ENCODE measurements at regions not wholly inside any gene's neighbourhood (a gene's known extent, or its start where the extent isn't known, plus 50 kb on each side); places are given as distances from the start of the nearest gene placed in this dataset.

GRCh38 chr12:25713264-25713663 lies 160.2 kb upstream of the LMNTD1 start:
- Histone ChIP-seq H3K9me3 (ENCODE audit: control insufficient read depth, low read depth, low read length) (peaks cover 4% of the 10 kb centered on the region), H3K27ac (ENCODE audit: control insufficient read depth, insufficient read depth, low read length) (no peak overlapping the region), H4K20me1 (ENCODE audit: control insufficient read depth, extremely low read depth, insufficient read depth, low read length) (no peaks in the 10 kb centered on the region), H3K79me2 (ENCODE audit: control insufficient read depth, insufficient read depth, low read length) (no peaks in the 10 kb centered on the region), H3K4me2 (ENCODE audit: control insufficient read depth, extremely low read depth, insufficient read depth, low read depth, low read length) (no peak overlapping the region), H2AFZ (ENCODE audit: control insufficient read depth, low read length) (no peak overlapping the region), H3K27me3 (ENCODE audit: control insufficient read depth, extremely low read depth, insufficient read depth, low read length) (no peaks in the 10 kb centered on the region), H3K9me1 (ENCODE audit: control insufficient read depth, extremely low read depth, insufficient read depth, low read length) (no peaks in the 10 kb centered on the region), H3K36me3 (ENCODE audit: control insufficient read depth in 2 of 2, extremely low read depth in 1 of 2, insufficient read depth in 2 of 2, low read length in 2 of 2) (no peaks in the 10 kb centered on the region), H3K4me3 (ENCODE audit: control insufficient read depth in 2 of 3, extremely low read depth in 1 of 3, insufficient read depth in 2 of 3, low read depth in 1 of 3, low read length in 3 of 3) (no peak overlapping the region), H3K4me1 (ENCODE audit: control insufficient read depth, extremely low read depth, insufficient read depth, low read length) (no peaks in the 10 kb centered on the region), H3K9ac (ENCODE audit: control insufficient read depth, extremely low read depth, insufficient read depth, low read length) (no peak overlapping the region)
- TF ChIP-seq EZH2 (IDR thresholded peaks at IDR 0.05; ENCODE audit: low read length) = no peak
- TF ChIP-seq CTCF (optimal IDR thresholded peaks at IDR 0.05 in 1 of 3, IDR thresholded peaks at IDR 0.05 in 1 of 3, conservative IDR thresholded peaks at IDR 0.05 in 1 of 3; ENCODE audit: extremely low read depth in 1 of 3, insufficient read depth in 2 of 3, low read length in 3 of 3) = no peak
- FAIRE-seq (no peak), DNase-seq (ENCODE audit: low read depth, low spot score) (no peak)
- dilution Hi-C loops (cut with MboI; ENCODE audit: extremely low pct_ligation_motif_present, low sequenced_read_pairs) = no loop called here

- no peak overlapping the region for H3K4me2 ChIP-seq (ENCODE audit: control insufficient read depth, extremely low read depth, insufficient read depth, low read depth, low read length)
- H3K27me3 ChIP-seq (ENCODE audit: control insufficient read depth, extremely low read depth, insufficient read depth, low read length) = no peaks in the 10 kb centered on the region
- TF ChIP-seq EZH2 (IDR thresholded peaks at IDR 0.05; ENCODE audit: low read length) = no peak
- TF ChIP-seq CTCF (optimal IDR thresholded peaks at IDR 0.05 in 1 of 3, IDR thresholded peaks at IDR 0.05 in 1 of 3, conservative IDR thresholded peaks at IDR 0.05 in 1 of 3; ENCODE audit: extremely low read depth in 1 of 3, insufficient read depth in 2 of 3, low read length in 3 of 3) = no peak
- no peak overlapping the region for H3K27ac ChIP-seq (ENCODE audit: control insufficient read depth, insufficient read depth, low read length)
- no peaks in the 10 kb centered on the region for H4K20me1 ChIP-seq (ENCODE audit: control insufficient read depth, extremely low read depth, insufficient read depth, low read length)
- dilution Hi-C loops (cut with MboI; ENCODE audit: extremely low pct_ligation_motif_present, low sequenced_read_pairs) = no loop called here
- FAIRE-seq (no peak), DNase-seq (ENCODE audit: low read depth, low spot score) (no peak)
- no peaks in the 10 kb centered on the region for H3K79me2 ChIP-seq (ENCODE audit: control insufficient read depth, insufficient read depth, low read length)
- H3K9ac ChIP-seq (ENCODE audit: control insufficient read depth, extremely low read depth, insufficient read depth, low read length) = no peak overlapping the region
- no peaks in the 10 kb centered on the region for H3K4me1 ChIP-seq (ENCODE audit: control insufficient read depth, extremely low read depth, insufficient read depth, low read length)
- peaks cover 4% of the 10 kb centered on the region for H3K9me3 ChIP-seq (ENCODE audit: control insufficient read depth, low read depth, low read length)
- no peak overlapping the region for H2AFZ ChIP-seq (ENCODE audit: control insufficient read depth, low read length)
- no peaks in the 10 kb centered on the region for H3K9me1 ChIP-seq (ENCODE audit: control insufficient read depth, extremely low read depth, insufficient read depth, low read length)
- no peaks in the 10 kb centered on the region for H3K36me3 ChIP-seq (ENCODE audit: control insufficient read depth in 2 of 2, extremely low read depth in 1 of 2, insufficient read depth in 2 of 2, low read length in 2 of 2)
- no peak overlapping the region for H3K4me3 ChIP-seq (ENCODE audit: control insufficient read depth in 2 of 3, extremely low read depth in 1 of 3, insufficient read depth in 2 of 3, low read depth in 1 of 3, low read length in 3 of 3)
Observed at GRCh38 chr12:25714198-25714984, 161.3 kb upstream of the LMNTD1 start.
